Nephron (organoid): ENCODE measurements at regions not wholly inside any gene's neighbourhood (a gene's known extent, or its start where the extent isn't known, plus 50 kb on each side); places are given as distances from the start of the nearest gene placed in this dataset.
A peak's percentile ranks its signal among the peaks of the same experiment; 100 is the strongest.
"Not testable (repeated sequence)": the region's sequence is repeated elsewhere in the genome, so short reads cannot be mapped to it uniquely, and the experiment has no call there.

Experiments
- H3K27ac Mint-ChIP-seq, 3 experiments: 2 replicates each; pipeline ENCODE4 v1.8.0; 2020; ENCODE audit warnings: mixed read lengths in 3 of 3, mild to moderate bottlenecking in 2 of 3, moderate library complexity in 1 of 3
- H3K27me3 Mint-ChIP-seq: 2 replicates; pipeline ENCODE4 v1.8.0; 2021; ENCODE audit warnings: low read depth, mild to moderate bottlenecking, moderate library complexity, mixed read lengths
- H3K36me3 Mint-ChIP-seq: 2 replicates; pipeline ENCODE4 v1.8.0; 2020; ENCODE audit warnings: low read depth, mixed read lengths
- H3K4me1 Mint-ChIP-seq: 2 replicates; pipeline ENCODE4 v1.8.0; 2020; ENCODE audit warnings: mixed read lengths
- H3K4me3 Mint-ChIP-seq, 3 experiments: 2 replicates each; pipeline ENCODE4 v1.8.0; 2020; ENCODE audit warnings: mild to moderate bottlenecking in 3 of 3, mixed read lengths in 3 of 3, moderate library complexity in 2 of 3
- H3K9me3 Mint-ChIP-seq: 2 replicates; pipeline ENCODE4 v1.8.0; 2020; ENCODE audit warnings: mixed read lengths
- CTCF ChIP-seq, 3 experiments: fragments of 200-600 bp; sonication (generic); IDR thresholded peaks; one replicate each; pipeline ENCODE4 v1.5.0; 2021; ENCODE audit warnings: antibody characterized with exemption in 3 of 3; ENCODE audit not compliant: unreplicated experiment in 3 of 3

- Mint-ChIP-seq H3K9me3 (no peaks in the 10 kb centered on the region), H3K27me3 (no peaks in the 10 kb centered on the region), H3K36me3 (no peaks in the 10 kb centered on the region), H3K4me1 (no peaks in the 10 kb centered on the region), H3K27ac (no peak overlapping the region), H3K4me3 (no peak overlapping the region)
- no peak for TF ChIP-seq CTCF (IDR thresholded peaks at IDR 0.05; ENCODE audit: unreplicated experiment in 3 of 3)
Measured at GRCh38 chr11:97687111-97687510, 1297.3 kb downstream of the JRKL start.

GRCh38 chr11:97691061-97691460 lies 1301.2 kb downstream of the JRKL start:
- H3K36me3 Mint-ChIP-seq = no peaks in the 10 kb centered on the region
- no peaks in the 10 kb centered on the region for H3K27me3 Mint-ChIP-seq
- no peak overlapping the region for H3K4me3 Mint-ChIP-seq
- no peak overlapping the region for H3K27ac Mint-ChIP-seq
- peaks cover 8% of the 10 kb centered on the region for H3K9me3 Mint-ChIP-seq
- H3K4me1 Mint-ChIP-seq = no peaks in the 10 kb centered on the region
- TF ChIP-seq CTCF (IDR thresholded peaks at IDR 0.05; ENCODE audit: unreplicated experiment in 3 of 3) = no peak

GRCh38 chr11:97702951-97703350 lies 1313.1 kb downstream of the JRKL start:
- Mint-ChIP-seq H3K27ac (peak overlapping the region; percentile 30 to 79 (median 59)), H3K9me3 (no peaks in the 10 kb centered on the region), H3K36me3 (no peaks in the 10 kb centered on the region), H3K4me1 (peaks cover 10% of the 10 kb centered on the region), H3K27me3 (no peaks in the 10 kb centered on the region), H3K4me3 (no peak overlapping the region)
- TF ChIP-seq CTCF (IDR thresholded peaks at IDR 0.05; ENCODE audit: unreplicated experiment in 3 of 3) = no peak

- Mint-ChIP-seq H3K36me3 (no peaks in the 10 kb centered on the region), H3K27ac (peak overlapping the region; percentile 30 to 79 (median 59)), H3K9me3 (no peaks in the 10 kb centered on the region), H3K4me1 (peaks cover 10% of the 10 kb centered on the region), H3K27me3 (no peaks in the 10 kb centered on the region), H3K4me3 (no peak overlapping the region)
- TF ChIP-seq CTCF (IDR thresholded peaks at IDR 0.05; ENCODE audit: unreplicated experiment in 3 of 3) = no peak
Measured at GRCh38 chr11:97703851-97704250, 1314.0 kb downstream of the JRKL start.

- peaks cover 10% of the 10 kb centered on the region for H3K4me1 Mint-ChIP-seq
- H3K36me3 Mint-ChIP-seq, H3K27ac Mint-ChIP-seq, H3K4me3 Mint-ChIP-seq, H3K9me3 Mint-ChIP-seq, H3K27me3 Mint-ChIP-seq: not testable (repeated sequence)
Measured at GRCh38 chr11:97705441-97705840, 1315.3 kb upstream of the CNTN5 start.

- Mint-ChIP-seq H3K9me3 (no peaks in the 10 kb centered on the region), H3K4me1 (no peaks in the 10 kb centered on the region), H3K4me3 (no peak overlapping the region), H3K27me3 (no peaks in the 10 kb centered on the region), H3K27ac (no peak overlapping the region), H3K36me3 (no peaks in the 10 kb centered on the region)
- no peak for TF ChIP-seq CTCF (IDR thresholded peaks at IDR 0.05; ENCODE audit: unreplicated experiment in 3 of 3)
Measured at GRCh38 chr11:97717922-97718321, 1302.8 kb upstream of the CNTN5 start.
